HepG2 (cell line): ENCODE measurements at regions not wholly inside any gene's neighbourhood (a gene's known extent, or its start where the extent isn't known, plus 50 kb on each side); places are given as distances from the start of the nearest gene placed in this dataset.
A peak's percentile ranks its signal among the peaks of the same experiment; 100 is the strongest.

Experiments used
- MED1 ChIP-seq: sonication (generic); formaldehyde crosslinking; IDR thresholded peaks from 2 replicates; pipeline ENCODE4 v1.4.0; 2020; ENCODE audit warnings: missing genetic modification reagents
- MTF2 ChIP-seq: sonication (generic); formaldehyde crosslinking; IDR thresholded peaks from 2 replicates; pipeline ENCODE4 v1.5.0; 2020; ENCODE audit warnings: missing genetic modification reagents, borderline replicate concordance
- SIX1 ChIP-seq: sonication (generic); formaldehyde crosslinking; IDR thresholded peaks from 2 replicates; pipeline ENCODE4 v1.4.0; 2020; ENCODE audit warnings: missing genetic modification reagents, borderline replicate concordance
- SOX6 ChIP-seq, 2 experiments: fragments of 450-650 bp in 1 of 2; sonication (generic) in 1 of 2; formaldehyde crosslinking in 1 of 2; IDR thresholded peaks; 2 replicates each; pipeline versions ENCODE4 v1.4.0 to v1.6.1; 2017 to 2020; ENCODE audit warnings: antibody characterized with exemption in 1 of 2, mild to moderate bottlenecking in 1 of 2, missing genetic modification reagents in 1 of 2
- TFDP2 ChIP-seq: sonication (generic); formaldehyde crosslinking; IDR thresholded peaks from 2 replicates; pipeline ENCODE4 v1.4.0; 2020; ENCODE audit warnings: missing genetic modification reagents
- THRA ChIP-seq: sonication (generic); formaldehyde crosslinking; IDR thresholded peaks from 2 replicates; pipeline ENCODE4 v1.4.0; 2020; ENCODE audit warnings: missing genetic modification reagents, borderline replicate concordance
- UBTF ChIP-seq: sonication (generic); formaldehyde crosslinking; IDR thresholded peaks from 2 replicates; pipeline ENCODE4 v1.4.0; 2020; ENCODE audit warnings: mild to moderate bottlenecking, missing genetic modification reagents
- ZBTB40 ChIP-seq, 2 experiments: fragments of 450-650 bp in 1 of 2; sonication (generic) in 1 of 2; formaldehyde crosslinking in 1 of 2; IDR thresholded peaks; 2 replicates each; pipeline versions ENCODE4 v1.6.1 to v1.8.0; 2016 to 2022; ENCODE audit warnings: antibody characterized with exemption in 1 of 2, mild to moderate bottlenecking in 1 of 2, missing genetic modification reagents in 1 of 2
- TF ChIP-seq, protein P1 (sequence below): sonication (generic); formaldehyde crosslinking; IDR thresholded peaks from 2 replicates; pipeline ENCODE4 v1.8.0; 2022; ENCODE audit warnings: missing genetic modification reagents, mild to moderate bottlenecking, moderate library complexity, borderline replicate concordance
- TF ChIP-seq, protein P2 (sequence below): sonication (generic); formaldehyde crosslinking; IDR thresholded peaks from 2 replicates; pipeline ENCODE4 v1.4.0; 2020; ENCODE audit warnings: missing genetic modification reagents

GRCh38 chr2:101556033-101556459 is 81.1 kb upstream of the RFX8 start (continued):
- TF ChIP-seq THRA (CRISPR knock-in tag) (peak; percentile 85), MTF2 (CRISPR knock-in tag) (no peak), TFDP2 (no peak; the same call in 1 of the 2 replicates), SOX6 (IDR thresholded peaks at IDR 0.05) (no peak), SOX6 (CRISPR knock-in tag; IDR thresholded peaks at IDR 0.05) (peak; percentile 86), UBTF (CRISPR knock-in tag) (peak; percentile 63), ZBTB40 (IDR thresholded peaks at IDR 0.05) (no peak), ZBTB40 (CRISPR knock-in tag; IDR thresholded peaks at IDR 0.05) (no peak), SIX1 (peak; percentile 48; the same call in 1 of the 2 replicates), MED1 (CRISPR knock-in tag) (peak; percentile 67)
- TF ChIP-seq, protein P1, sequence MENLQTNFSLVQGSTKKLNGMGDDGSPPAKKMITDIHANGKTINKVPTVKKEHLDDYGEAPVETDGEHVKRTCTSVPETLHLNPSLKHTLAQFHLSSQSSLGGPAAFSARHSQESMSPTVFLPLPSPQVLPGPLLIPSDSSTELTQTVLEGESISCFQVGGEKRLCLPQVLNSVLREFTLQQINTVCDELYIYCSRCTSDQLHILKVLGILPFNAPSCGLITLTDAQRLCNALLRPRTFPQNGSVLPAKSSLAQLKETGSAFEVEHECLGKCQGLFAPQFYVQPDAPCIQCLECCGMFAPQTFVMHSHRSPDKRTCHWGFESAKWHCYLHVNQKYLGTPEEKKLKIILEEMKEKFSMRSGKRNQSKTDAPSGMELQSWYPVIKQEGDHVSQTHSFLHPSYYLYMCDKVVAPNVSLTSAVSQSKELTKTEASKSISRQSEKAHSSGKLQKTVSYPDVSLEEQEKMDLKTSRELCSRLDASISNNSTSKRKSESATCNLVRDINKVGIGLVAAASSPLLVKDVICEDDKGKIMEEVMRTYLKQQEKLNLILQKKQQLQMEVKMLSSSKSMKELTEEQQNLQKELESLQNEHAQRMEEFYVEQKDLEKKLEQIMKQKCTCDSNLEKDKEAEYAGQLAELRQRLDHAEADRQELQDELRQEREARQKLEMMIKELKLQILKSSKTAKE (CRISPR knock-in tag) = no peak
- TF ChIP-seq, protein P2, sequence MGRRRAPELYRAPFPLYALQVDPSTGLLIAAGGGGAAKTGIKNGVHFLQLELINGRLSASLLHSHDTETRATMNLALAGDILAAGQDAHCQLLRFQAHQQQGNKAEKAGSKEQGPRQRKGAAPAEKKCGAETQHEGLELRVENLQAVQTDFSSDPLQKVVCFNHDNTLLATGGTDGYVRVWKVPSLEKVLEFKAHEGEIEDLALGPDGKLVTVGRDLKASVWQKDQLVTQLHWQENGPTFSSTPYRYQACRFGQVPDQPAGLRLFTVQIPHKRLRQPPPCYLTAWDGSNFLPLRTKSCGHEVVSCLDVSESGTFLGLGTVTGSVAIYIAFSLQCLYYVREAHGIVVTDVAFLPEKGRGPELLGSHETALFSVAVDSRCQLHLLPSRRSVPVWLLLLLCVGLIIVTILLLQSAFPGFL (CRISPR knock-in tag) = no peak
